ENCODE measurements at regions not wholly inside any gene's neighbourhood (a gene's known extent, or its start where the extent isn't known, plus 50 kb on each side); places are given as distances from the start of the nearest gene placed in this dataset.

DNA sequence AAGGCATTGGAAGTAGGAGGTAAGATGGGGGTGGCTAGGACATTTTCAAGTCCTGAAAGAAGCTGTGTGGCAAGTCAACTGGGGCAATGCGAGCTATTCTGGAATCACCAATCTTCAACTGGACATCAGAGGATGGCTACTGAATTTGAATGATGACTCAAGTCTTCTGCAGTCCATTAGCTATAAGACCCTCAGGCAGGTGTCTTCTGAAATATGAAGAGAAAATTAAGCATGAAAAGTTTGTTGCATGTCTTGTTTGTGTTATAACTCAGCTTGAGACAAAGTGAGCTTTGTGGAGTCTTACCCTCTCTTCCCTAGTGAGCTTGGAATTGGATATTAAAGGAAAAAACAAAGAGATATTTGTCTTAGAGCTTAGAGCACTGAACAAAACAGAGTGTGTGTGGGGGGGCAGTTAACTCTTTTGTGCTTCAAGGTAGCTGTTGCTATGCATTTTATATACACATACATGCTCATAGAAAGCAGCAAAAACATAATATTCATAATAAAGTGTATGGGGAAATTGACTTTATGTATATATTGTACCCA lies 979.1 kb downstream of the MCTP2 start:
- Histone ChIP-seq H3K4me1 (ENCODE audit: control insufficient read depth, extremely low read depth, insufficient read depth, low read length) (no peaks in the 10 kb centered on the region), H3K4me2 (ENCODE audit: extremely low read depth, insufficient read depth, low read length) (no peak overlapping the region), H3K27me3 (ENCODE audit: control insufficient read depth, insufficient read depth, low read length) (no peaks in the 10 kb centered on the region), H3K36me3 (ENCODE audit: control insufficient read depth, insufficient read depth, low read length) (no peaks in the 10 kb centered on the region), H3K9me3 (ENCODE audit: control insufficient read depth, insufficient read depth, low read depth, low read length) (no peaks in the 10 kb centered on the region), H3K27ac (ENCODE audit: insufficient read depth, low read length) (no peak overlapping the region), H4K20me1 (ENCODE audit: control insufficient read depth, extremely low read depth, insufficient read depth, low read length) (no peaks in the 10 kb centered on the region), H2AFZ (ENCODE audit: low read length) (no peak overlapping the region), H3K79me2 (ENCODE audit: control insufficient read depth, insufficient read depth, low read length) (no peaks in the 10 kb centered on the region), H3K4me3 (replicated peaks in 1 of 4; ENCODE audit: control extremely low read depth in 1 of 4, insufficient read depth in 1 of 4, low read depth in 3 of 4, low read length in 4 of 4) (no peak overlapping the region), H3K9ac (ENCODE audit: insufficient read depth, low read length) (no peak overlapping the region)
- TF ChIP-seq EZH2 (IDR thresholded peaks at IDR 0.05; ENCODE audit: low read length, missing control alignments) = no peak
- TF ChIP-seq, protein P1, sequence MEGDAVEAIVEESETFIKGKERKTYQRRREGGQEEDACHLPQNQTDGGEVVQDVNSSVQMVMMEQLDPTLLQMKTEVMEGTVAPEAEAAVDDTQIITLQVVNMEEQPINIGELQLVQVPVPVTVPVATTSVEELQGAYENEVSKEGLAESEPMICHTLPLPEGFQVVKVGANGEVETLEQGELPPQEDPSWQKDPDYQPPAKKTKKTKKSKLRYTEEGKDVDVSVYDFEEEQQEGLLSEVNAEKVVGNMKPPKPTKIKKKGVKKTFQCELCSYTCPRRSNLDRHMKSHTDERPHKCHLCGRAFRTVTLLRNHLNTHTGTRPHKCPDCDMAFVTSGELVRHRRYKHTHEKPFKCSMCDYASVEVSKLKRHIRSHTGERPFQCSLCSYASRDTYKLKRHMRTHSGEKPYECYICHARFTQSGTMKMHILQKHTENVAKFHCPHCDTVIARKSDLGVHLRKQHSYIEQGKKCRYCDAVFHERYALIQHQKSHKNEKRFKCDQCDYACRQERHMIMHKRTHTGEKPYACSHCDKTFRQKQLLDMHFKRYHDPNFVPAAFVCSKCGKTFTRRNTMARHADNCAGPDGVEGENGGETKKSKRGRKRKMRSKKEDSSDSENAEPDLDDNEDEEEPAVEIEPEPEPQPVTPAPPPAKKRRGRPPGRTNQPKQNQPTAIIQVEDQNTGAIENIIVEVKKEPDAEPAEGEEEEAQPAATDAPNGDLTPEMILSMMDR (conservative IDR thresholded peaks at IDR 0.05 in 1 of 2, IDR thresholded peaks at IDR 0.05 in 1 of 2; ENCODE audit: low read depth in 1 of 2, low read length in 2 of 2) = no peak
- no peak for DNase-seq (ENCODE audit: low read depth in 2 of 2)

DNA sequence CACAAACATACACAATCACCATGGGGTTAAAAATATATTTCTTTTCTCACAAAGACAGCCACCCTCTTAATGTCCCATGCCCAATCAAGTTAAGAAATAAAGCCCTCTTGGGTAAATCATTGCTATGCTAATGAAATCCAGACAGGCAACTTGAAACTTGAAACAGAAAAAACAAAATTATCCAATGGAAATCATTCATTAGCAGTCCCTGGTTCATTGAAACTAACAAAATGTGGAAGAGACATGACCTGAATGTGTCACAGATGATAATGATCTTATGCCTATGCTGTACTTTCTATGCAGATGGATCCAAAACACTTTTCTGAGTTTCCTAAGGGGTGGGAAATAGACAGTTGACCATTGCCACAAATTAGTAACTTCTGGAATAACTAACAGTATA lies 983.7 kb downstream of the MCTP2 start:
- no peaks in the 10 kb centered on the region for H3K36me3 ChIP-seq (ENCODE audit: control insufficient read depth, insufficient read depth, low read length)
- no peaks in the 10 kb centered on the region for H3K9me3 ChIP-seq (ENCODE audit: control insufficient read depth, insufficient read depth, low read depth, low read length)
- no peak overlapping the region for H3K9ac ChIP-seq (ENCODE audit: insufficient read depth, low read length)
- H4K20me1 ChIP-seq (ENCODE audit: control insufficient read depth, extremely low read depth, insufficient read depth, low read length) = no peaks in the 10 kb centered on the region
- H2AFZ ChIP-seq (ENCODE audit: low read length) = no peak overlapping the region
- no peak for TF ChIP-seq EZH2 (IDR thresholded peaks at IDR 0.05; ENCODE audit: low read length, missing control alignments)
- TF ChIP-seq, protein P1 (conservative IDR thresholded peaks at IDR 0.05 in 1 of 2, IDR thresholded peaks at IDR 0.05 in 1 of 2; ENCODE audit: low read depth in 1 of 2, low read length in 2 of 2) = no peak
- no peak overlapping the region for H3K27ac ChIP-seq (ENCODE audit: insufficient read depth, low read length)
- no peaks in the 10 kb centered on the region for H3K4me1 ChIP-seq (ENCODE audit: control insufficient read depth, extremely low read depth, insufficient read depth, low read length)
- no peak overlapping the region for H3K4me3 ChIP-seq (replicated peaks in 1 of 4; ENCODE audit: control extremely low read depth in 1 of 4, insufficient read depth in 1 of 4, low read depth in 3 of 4, low read length in 4 of 4)
- H3K27me3 ChIP-seq (ENCODE audit: control insufficient read depth, insufficient read depth, low read length) = no peaks in the 10 kb centered on the region
- H3K4me2 ChIP-seq (ENCODE audit: extremely low read depth, insufficient read depth, low read length) = no peak overlapping the region
- no peak for DNase-seq (ENCODE audit: low read depth in 2 of 2)
- no peaks in the 10 kb centered on the region for H3K79me2 ChIP-seq (ENCODE audit: control insufficient read depth, insufficient read depth, low read length)

GRCh38 chr15:95226835-95227234 lies 995.5 kb downstream of the MCTP2 start:
- H3K36me3 ChIP-seq (ENCODE audit: control insufficient read depth, insufficient read depth, low read length) = no peaks in the 10 kb centered on the region
- no peak overlapping the region for H3K27ac ChIP-seq (ENCODE audit: insufficient read depth, low read length)
- H3K79me2 ChIP-seq (ENCODE audit: control insufficient read depth, insufficient read depth, low read length) = no peaks in the 10 kb centered on the region
- no peaks in the 10 kb centered on the region for H3K4me1 ChIP-seq (ENCODE audit: control insufficient read depth, extremely low read depth, insufficient read depth, low read length)
- no peak overlapping the region for H3K4me3 ChIP-seq (replicated peaks in 1 of 4; ENCODE audit: control extremely low read depth in 1 of 4, insufficient read depth in 1 of 4, low read depth in 3 of 4, low read length in 4 of 4)
- no peaks in the 10 kb centered on the region for H3K27me3 ChIP-seq (ENCODE audit: control insufficient read depth, insufficient read depth, low read length)
- H4K20me1 ChIP-seq (ENCODE audit: control insufficient read depth, extremely low read depth, insufficient read depth, low read length) = no peaks in the 10 kb centered on the region
- H3K4me2 ChIP-seq (ENCODE audit: extremely low read depth, insufficient read depth, low read length) = no peak overlapping the region
- TF ChIP-seq EZH2 (IDR thresholded peaks at IDR 0.05; ENCODE audit: low read length, missing control alignments) = no peak
- TF ChIP-seq, protein P1 (conservative IDR thresholded peaks at IDR 0.05 in 1 of 2, IDR thresholded peaks at IDR 0.05 in 1 of 2; ENCODE audit: low read depth in 1 of 2, low read length in 2 of 2) = no peak
- H2AFZ ChIP-seq (ENCODE audit: low read length) = no peak overlapping the region
- no peak for DNase-seq (ENCODE audit: low read depth in 2 of 2)
- H3K9ac ChIP-seq (ENCODE audit: insufficient read depth, low read length) = no peak overlapping the region
- no peaks in the 10 kb centered on the region for H3K9me3 ChIP-seq (ENCODE audit: control insufficient read depth, insufficient read depth, low read depth, low read length)

Data from fibroblast of lung (primary cell).